Fibroblast of mammary gland (primary cell): ENCODE measurements at regions not wholly inside any gene's neighbourhood (a gene's known extent, or its start where the extent isn't known, plus 50 kb on each side); places are given as distances from the start of the nearest gene placed in this dataset.
"Not testable (repeated sequence)": the region's sequence is repeated elsewhere in the genome, so short reads cannot be mapped to it uniquely, and the experiment has no call there.

Experiments
- DNase-seq: peaks from one replicate; pipeline ENCODE4 v3.0.0-alpha.2; 2010; ENCODE audit warnings: low read depth
- H3K4me3 ChIP-seq: 2 replicates; pipeline ENCODE4 v1.5.1; 2011; ENCODE audit warnings: low read depth, mild to moderate bottlenecking, low read length, moderate library complexity; ENCODE audit not compliant: control insufficient read depth
- CTCF ChIP-seq: conservative IDR thresholded peaks from 2 replicates; pipeline ENCODE4 v1.5.1; 2011; ENCODE audit warnings: low read depth, low read length, inconsistent platforms; ENCODE audit not compliant: control insufficient read depth, insufficient read depth

DNA sequence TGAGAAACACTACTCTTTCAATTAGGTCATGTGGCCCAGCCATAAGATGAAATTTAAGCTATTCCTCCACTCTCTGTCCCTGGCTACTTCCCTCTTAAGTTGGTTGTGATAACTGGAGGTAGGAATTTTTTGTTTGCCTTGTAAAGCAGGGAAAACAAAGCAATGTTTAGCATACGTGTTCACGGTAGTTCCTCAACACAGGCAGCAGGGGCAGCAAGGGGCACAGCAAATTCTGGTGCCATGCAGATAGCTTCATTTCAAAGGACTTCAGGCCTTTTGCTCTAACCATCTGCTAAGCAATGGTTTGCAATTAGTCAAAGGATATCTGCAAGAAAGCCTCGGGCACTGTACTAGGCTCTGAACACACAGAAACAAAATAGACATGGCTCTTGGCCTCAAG is 330.2 kb downstream of the ZIC3 start:
- H3K4me3 ChIP-seq: no peak overlapping the region
- no peak for TF ChIP-seq CTCF
- no peak for DNase-seq

GRCh38 chrX:137915466-137915865 is 349.5 kb downstream of the ZIC3 start:
- no peak for DNase-seq
- no peak overlapping the region for H3K4me3 ChIP-seq
- no peak for TF ChIP-seq CTCF

DNA sequence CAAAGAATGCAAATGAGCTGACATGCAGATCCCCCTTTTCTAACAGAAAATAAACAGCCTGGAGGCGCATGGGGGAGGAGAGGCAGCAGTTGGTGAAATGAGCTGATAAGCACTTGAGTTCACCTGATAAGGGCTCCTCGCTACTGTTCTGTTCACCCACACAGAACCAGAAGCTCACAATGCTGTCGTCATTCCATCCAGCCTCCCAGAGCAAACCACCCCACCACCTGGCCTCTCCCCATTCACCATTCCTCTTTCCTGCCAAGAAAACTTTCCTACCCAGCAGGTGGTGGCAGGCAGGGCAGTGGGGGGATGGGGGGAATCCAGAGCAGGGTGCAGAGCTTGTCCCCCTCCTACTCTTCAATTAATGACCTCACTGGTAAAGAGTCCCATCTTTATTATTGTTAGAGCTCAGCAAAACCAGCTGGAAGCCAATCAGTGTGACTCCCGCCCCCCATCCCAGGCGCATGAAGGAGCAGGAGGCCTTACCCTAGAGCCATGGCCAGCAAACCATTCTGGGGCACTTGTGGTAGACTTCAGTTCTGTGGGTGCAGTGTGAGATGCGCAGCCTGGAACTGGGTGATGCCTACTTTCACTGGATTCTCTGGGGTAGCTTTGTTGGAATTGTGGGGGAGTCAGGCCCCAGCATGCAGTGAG is 350.3 kb downstream of the ZIC3 start:
- no peak for DNase-seq
- no peak overlapping the region for H3K4me3 ChIP-seq
- no peak for TF ChIP-seq CTCF

DNA sequence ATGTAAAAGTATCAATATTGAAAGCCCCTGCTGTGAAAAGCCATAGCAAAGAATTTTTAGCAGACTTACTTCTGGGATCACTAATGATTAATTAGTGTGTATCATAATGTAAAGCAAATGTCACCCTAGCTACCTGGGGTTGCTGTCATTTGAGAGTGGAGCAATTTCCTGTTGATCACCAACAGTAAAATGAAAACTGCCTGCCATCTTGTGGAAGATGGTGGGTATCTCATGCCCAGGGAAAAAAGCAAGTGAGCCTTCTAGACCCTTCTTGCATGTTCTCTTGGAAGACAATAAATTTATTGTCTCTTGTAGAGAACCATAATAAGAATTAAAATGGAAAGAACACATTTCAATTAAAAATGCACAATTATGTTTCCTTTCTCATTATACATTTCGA is 360.2 kb downstream of the ZIC3 start:
- TF ChIP-seq CTCF: no peak
- H3K4me3 ChIP-seq: no peak overlapping the region
- no peak for DNase-seq

DNA sequence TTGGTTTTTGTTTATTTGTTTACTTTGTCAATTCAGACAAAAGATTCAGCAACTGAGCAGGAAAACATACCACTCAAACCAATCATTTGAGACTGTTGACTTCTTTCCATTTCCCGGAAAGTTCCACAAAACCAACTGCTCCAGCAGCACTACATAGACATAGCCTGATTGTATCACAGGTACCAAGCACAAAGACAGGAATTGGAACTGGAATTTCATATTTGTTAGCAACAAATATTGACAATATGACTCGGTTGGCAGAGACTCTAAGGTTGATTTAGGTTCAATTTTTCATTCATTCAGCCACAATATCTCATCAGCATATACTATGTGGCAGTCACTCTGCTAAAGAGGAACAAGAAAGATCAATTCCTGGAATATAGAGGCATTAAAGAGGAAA is 364.0 kb downstream of the ZIC3 start:
- no peak overlapping the region for H3K4me3 ChIP-seq
- no peak for TF ChIP-seq CTCF
- no peak for DNase-seq

DNA sequence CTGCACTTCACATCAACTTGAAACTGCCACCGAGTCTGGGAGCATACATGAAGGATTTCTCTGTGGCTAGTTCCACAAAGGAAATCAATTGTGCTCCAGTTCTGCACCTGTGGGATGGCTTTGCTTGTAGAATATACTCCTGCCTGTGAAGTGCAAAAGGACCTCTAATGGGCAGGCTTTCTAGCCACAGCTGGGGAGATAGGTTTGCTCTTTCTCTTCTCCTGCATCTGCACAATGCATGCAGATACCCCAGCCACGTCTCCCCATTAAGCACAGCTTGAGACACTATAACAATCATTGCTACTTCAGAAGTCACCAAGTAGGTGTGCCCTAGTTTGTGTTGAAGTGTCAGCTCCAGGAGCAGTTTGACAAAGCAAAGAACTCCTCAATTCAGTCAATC is 364.6 kb downstream of the ZIC3 start:
- no peak for DNase-seq
- TF ChIP-seq CTCF: no peak
- H3K4me3 ChIP-seq: no peak overlapping the region

GRCh38 chrX:137934214-137934613 is 368.3 kb downstream of the ZIC3 start:
- not testable (repeated sequence) for H3K4me3 ChIP-seq, DNase-seq

GRCh38 chrX:137934887-137935286 is 369.0 kb downstream of the ZIC3 start:
- not testable (repeated sequence) for H3K4me3 ChIP-seq, DNase-seq
